Neural progenitor cell (in vitro differentiated cells): ENCODE measurements at regions not wholly inside any gene's neighbourhood (a gene's known extent, or its start where the extent isn't known, plus 50 kb on each side); places are given as distances from the start of the nearest gene placed in this dataset.

Experiments used
- EZH2 ChIP-seq: fragments of 200-600 bp; sonication (generic); IDR thresholded peaks from 2 replicates; pipeline ENCODE4 v1.6.1; 2017; ENCODE audit warnings: antibody characterized with exemption, mild to moderate bottlenecking, moderate library complexity
- TF ChIP-seq, protein P1 (sequence below): fragments of 200-600 bp; sonication (generic); IDR thresholded peaks from 2 replicates; pipeline ENCODE4 v1.5.1; 2017; ENCODE audit warnings: antibody characterized with exemption, mild to moderate bottlenecking

- TF ChIP-seq EZH2: no peak
- TF ChIP-seq, protein P1, sequence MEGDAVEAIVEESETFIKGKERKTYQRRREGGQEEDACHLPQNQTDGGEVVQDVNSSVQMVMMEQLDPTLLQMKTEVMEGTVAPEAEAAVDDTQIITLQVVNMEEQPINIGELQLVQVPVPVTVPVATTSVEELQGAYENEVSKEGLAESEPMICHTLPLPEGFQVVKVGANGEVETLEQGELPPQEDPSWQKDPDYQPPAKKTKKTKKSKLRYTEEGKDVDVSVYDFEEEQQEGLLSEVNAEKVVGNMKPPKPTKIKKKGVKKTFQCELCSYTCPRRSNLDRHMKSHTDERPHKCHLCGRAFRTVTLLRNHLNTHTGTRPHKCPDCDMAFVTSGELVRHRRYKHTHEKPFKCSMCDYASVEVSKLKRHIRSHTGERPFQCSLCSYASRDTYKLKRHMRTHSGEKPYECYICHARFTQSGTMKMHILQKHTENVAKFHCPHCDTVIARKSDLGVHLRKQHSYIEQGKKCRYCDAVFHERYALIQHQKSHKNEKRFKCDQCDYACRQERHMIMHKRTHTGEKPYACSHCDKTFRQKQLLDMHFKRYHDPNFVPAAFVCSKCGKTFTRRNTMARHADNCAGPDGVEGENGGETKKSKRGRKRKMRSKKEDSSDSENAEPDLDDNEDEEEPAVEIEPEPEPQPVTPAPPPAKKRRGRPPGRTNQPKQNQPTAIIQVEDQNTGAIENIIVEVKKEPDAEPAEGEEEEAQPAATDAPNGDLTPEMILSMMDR: no peak
Observed at GRCh38 chr2:116329280-116329679, 1485.2 kb upstream of the DDX18 start.
